ENCODE measurements at regions not wholly inside any gene's neighbourhood (a gene's known extent, or its start where the extent isn't known, plus 50 kb on each side); places are given as distances from the start of the nearest gene placed in this dataset.

GRCh38 chr6:168384045-168385036, 56.6 kb upstream of the SMOC2 start:
- no peak for TF ChIP-seq REST (IDR thresholded peaks at IDR 0.05; ENCODE audit: insufficient read depth in 1 of 2, low read depth in 2 of 2, low read length in 1 of 2)
- TF ChIP-seq CTCF (IDR thresholded peaks at IDR 0.05) = no peak
- no peak for TF ChIP-seq POLR2AphosphoS5 (IDR thresholded peaks at IDR 0.05; ENCODE audit: low read depth, low read length)
- no peak for TF ChIP-seq TCF7L2 (IDR thresholded peaks at IDR 0.05; ENCODE audit: low read depth, low read length)
- TF ChIP-seq SIN3A (IDR thresholded peaks at IDR 0.05; ENCODE audit: borderline replicate concordance, insufficient read depth, low read depth, low read length) = no peak
